GM18870 (cell line): ENCODE measurements at regions not wholly inside any gene's neighbourhood (a gene's known extent, or its start where the extent isn't known, plus 50 kb on each side); places are given as distances from the start of the nearest gene placed in this dataset.
"Not testable (repeated sequence)": the region's sequence is repeated elsewhere in the genome, so short reads cannot be mapped to it uniquely, and the experiment has no call there.

Experiments used
- ATAC-seq: cut with Tn5 transposase; IDR thresholded peaks from one replicate; pipeline ENCODE4 v1.9.1; 2021; ENCODE audit warnings: moderate library complexity; ENCODE audit not compliant: unreplicated experiment

DNA sequence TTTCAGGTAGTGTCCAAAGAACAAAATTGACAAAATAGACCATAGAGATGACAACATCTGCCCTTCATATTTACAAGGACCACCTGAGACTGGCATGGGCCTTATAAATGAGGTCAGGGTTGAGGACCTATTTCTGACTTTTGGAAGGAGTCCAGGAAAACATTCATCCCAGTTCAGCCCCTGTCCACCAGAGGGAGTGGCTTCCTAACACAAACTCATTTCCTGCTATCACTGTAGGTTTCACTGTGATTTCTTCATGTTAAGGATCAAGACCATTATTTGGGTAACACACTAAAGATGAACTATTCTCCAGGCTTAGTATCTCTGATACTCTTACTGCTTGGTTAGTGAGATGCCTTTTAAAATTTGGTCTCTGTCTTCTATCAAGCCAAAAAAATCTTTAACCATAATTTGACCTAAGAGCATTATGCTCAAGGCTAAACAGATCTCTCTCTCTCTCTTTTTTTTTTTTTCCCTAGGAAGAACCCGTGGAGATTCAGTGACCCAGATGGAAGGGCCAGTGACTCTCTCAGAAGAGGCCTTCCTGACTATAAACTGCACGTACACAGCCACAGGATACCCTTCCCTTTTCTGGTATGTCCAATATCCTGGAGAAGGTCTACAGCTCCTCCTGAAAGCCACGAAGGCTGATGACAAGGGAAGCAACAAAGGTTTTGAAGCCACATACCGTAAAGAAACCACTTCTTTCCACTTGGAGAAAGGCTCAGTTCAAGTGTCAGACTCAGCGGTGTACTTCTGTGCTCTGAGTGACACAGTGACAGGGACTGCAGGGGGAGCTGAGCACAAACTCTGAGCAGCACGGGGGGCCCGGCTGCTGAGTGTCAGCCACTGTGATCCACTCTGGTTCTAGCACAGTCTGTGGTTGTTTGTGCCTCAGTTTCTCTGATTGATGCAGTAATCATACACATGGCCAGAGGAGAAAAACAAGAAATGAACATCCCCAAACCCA is 267.6 kb upstream of the OR4E1 start:
- ATAC-seq, result no peak

DNA sequence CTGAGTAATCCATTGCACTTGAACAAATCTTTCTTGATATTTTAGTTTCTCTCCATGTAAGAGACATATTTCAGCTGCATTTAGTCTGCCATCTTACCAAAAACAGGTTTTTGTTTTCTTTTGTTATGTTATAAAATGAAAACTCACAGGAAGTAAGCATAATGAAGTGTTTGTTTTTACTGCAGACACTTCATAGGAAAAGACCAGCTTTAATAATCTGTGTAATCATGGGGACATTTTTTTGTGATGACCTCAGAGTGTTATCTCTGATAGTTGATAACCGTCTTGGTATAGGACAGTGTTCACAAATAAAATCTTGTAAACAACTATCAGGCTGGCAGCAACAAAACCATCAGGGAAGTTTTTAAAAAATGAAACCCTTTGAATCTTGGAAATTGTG is 266.2 kb upstream of the OR4E1 start:
- no peak for ATAC-seq

DNA sequence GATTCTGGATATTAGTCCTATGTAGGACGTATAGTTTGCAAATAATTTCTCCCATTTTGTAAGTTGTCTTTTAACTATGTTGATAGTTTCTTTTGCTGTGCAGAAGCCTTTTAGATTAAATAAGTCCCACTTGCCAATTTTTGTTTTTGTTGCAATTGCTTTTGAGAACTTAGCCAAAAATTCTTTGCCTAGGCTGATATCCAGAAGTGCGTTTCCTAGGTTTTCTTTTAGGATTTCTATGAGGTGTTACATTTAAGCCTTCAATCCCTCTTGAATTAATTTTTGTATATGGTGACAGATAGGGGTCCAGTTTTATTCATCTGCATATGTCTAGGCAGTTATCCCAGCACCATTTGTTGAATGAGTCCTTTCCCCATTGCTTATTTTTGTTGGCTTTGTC is 264.4 kb upstream of the OR4E1 start:
- ATAC-seq, result no peak

DNA sequence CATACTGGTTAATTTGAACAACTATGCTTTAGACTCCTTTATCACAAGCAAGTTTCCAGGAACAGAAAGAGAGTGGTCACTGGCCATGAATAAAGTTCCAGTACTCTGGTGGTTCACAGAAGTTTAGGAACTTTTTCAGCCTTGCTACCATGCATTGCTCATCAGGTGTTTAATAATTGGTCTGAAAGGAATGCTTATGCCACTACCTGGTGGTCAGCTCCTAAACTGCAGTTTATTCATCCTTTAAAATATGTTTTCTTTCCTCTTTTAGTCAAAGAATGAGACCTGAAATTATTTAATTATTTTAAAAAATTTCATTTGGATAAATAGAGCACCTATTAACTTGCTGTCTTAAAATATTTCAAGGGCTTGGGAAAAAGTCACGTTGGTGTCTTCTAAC is 260.1 kb upstream of the OR4E1 start:
- no peak for ATAC-seq

DNA sequence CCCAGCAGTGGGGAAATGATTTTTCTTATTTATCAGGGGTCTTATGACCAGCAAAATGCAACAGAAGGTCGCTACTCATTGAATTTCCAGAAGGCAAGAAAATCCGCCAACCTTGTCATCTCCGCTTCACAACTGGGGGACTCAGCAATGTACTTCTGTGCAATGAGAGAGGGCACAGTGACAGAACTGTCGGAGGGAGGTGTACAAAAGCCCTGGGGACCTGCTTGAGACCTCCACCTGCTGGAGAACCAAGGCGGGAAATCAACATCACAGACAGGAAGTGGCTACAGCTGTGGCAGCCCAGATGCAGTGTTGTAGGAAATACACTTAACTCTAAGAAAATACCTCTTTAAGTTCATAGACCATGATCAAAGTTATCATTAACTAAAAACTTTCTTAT is 250.9 kb upstream of the OR4E1 start:
- ATAC-seq, result peak; percentile 60

DNA sequence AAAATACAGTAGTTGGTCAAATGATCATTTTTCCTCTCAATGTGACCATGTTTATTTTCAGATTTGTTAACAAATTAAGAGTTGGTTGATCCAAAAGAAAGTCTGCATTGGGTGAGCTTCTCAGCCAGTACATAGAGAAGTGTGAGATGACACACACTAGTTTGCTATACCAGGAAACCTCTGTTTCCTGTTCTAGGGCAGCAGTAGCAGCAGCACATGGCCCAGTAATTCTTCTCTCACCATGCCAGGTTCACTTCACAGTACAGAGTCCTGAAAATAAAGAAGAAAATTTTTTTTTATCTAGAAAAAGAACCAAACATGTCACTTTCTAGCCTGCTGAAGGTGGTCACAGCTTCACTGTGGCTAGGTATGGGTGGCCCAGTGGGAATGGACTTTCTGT is 250.2 kb upstream of the OR4E1 start:
- no peak for ATAC-seq

DNA sequence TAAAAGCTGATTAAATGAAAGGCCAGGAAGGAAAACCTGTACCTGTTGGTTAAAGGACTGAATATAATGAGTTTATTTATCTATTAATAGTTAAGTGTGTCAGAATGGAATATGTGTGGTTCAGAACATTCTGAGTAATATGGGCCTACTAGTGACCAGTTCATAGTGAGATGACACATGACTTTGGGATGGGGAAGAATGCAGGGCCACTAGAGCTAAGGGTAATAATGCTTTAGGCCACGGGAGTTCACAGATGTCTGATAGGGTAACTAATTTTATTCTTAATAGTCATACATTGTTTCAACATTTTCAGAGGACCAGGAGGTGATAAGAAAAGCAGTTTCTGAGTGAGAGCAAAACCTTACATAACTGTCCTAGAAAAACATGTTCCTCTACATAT is 247.8 kb upstream of the OR4E1 start:
- no peak for ATAC-seq

DNA sequence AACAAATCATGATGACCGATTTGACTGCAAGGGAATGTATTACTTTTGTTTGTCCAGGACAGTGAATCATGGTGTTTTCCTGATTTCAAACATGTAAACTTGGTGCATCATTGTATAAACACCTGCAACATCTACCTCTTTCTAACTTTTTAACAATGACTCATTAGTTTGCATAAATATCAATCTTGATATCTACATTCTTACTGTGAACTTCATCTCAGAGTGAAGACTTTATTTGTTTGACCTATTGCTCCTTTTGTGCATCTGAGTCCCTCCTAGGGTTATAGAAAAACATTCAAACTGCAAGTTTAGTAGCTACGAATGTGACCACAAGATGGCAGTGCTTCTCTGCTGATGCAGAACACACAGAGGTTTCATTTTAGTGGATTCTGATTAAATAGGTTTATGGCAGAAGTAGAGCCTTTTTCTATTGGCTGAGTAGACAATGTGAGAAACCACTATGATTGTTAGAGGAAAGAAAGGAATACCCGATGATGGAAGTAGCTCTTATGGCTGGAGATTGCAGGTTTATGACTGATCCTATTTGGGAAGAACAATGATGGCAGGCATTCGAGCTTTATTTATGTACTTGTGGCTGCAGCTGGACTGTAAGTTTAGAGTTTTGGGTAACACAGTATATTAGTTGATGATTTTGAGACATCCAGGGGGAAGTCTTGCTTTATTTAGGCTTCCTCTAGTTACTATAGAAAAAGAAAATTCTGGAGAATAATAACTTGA is 244.2 kb upstream of the OR4E1 start:
- ATAC-seq, result peak; percentile 77

DNA sequence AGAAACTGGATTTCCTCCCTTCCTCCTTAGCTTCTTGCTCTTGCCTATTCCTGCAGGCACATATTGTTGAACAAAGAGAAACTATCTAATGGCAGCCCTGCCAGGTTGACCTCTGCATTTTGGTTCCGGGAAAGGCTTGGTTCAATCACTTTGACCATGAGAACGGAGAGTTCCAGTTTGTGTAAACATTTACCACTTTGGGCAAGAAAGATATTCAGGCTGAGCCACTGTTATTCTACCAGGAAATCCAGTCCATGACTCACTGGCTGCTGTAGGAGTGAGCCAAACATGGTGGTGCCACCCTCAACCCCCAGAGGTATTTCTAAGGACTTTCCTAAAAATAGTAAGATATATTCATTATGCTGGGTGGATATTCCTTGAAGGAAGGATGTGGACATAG is 242.2 kb upstream of the OR4E1 start:
- ATAC-seq, result no peak

DNA sequence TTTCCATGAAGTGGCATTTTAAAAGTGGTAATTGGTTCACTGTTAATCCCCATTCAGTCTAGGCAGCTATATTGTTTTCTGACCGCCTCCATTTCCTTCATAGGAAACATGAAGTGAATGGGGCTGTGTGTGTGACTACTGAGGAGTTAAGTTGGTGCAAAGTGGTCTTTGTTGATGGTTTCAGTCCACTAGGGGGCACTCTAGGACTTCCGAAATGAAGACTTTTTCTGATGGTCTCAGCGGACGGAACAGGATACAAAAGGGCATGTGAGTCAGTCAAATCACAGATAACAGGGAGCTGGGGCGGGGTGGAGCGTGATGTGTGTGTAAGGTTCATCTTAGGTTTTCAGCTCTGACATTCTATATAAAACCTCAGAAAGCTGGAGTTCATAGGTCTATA is 240.1 kb upstream of the OR4E1 start:
- no peak for ATAC-seq

DNA sequence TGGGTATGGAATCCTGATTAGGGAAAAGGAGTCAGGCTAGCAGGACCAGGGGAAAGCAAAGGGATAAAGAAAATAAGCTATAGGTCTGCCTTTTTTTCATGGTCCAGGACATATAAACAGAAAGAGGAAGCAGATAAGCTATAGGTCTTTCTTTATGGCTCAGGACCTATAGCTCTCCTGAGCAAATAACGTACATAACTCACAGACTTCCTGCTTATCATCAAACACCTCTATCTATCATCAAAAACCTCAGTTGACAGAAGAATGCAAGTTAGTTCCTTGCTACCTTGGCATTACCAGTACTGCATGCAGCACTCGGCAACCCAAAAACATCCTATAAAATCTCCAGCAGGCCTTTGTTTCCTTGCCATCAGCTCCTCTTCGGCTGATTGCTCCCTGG is 238.7 kb upstream of the OR4E1 start:
- ATAC-seq, result no peak

DNA sequence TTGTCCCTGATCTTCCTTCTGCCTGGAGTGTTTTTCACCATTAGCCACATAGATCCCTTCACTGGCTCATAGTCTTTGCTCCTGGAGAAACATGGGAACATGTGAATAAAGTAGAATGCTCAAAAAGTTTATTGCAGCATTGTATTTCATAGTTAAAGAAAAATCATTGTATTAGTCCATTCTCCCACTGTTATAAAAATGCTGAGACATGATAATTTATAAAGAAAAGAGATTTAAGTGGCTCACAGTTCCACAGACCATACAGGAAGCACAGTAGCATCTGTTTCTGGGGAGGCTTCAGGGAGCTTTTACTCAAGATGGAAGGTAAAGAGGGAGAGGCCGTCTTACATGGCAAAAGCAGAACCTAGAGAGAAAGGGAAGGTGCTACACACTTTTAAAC is 238.3 kb upstream of the OR4E1 start:
- no peak for ATAC-seq

DNA sequence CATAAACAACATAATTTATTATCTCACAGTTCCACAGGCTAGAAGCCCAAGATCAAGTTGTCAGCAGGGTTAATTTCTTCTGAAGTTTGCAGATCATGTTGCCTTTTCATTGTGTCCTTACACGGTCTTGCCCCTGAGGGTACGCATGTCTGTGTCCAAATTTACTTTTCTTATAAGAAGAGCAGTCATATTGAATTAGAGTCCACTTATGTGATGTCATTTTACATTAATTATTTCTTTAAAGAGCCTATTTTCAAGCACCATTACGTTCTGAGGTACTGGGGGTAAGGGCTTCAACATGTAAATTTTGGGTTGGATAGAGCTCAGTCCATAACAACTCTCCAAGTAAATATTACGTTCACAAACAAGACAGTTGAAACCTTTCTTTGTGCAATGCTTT is 236.6 kb upstream of the OR4E1 start:
- no peak for ATAC-seq

DNA sequence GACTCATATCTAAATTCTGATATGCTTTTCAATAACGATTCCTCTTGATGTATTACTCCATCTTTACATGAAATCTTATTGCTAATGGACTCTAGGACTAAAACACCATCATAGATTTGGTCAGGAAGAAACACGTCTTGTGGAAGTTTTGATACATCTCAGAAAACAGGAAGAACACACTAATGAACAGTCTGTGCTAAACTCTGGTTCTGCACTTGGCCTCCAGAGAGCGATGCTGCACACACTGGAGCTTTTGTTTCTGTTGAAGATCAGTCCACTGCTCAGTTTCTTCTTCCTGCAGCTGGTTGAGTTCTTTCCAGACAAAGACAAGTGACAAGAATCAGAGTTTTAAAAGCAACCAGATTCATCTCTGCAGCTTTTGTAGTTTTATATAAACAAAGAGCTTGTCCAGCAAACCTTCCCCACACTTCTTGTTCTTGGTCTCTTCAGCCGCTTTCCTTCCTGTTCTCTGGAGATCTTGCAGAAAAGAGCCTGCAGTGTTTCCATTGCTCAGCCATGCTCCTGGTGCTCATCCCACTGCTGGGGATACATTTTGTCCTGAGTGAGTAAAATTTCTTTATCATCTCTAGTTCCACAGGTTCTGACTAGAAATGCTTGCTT is 229.1 kb upstream of the OR4E1 start:
- ATAC-seq, result no peak

DNA sequence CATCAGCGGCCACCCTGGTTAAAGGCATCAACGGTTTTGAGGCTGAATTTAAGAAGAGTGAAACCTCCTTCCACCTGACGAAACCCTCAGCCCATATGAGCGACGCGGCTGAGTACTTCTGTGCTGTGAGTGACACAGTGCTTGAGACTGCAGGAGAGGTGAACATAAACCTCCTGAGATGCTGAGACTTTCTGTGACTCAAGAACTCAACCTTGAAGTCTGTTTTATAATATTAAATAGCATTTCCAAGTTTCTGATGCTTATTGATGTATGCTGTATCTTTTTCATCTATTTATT is 221.2 kb upstream of the OR4E1 start:
- not testable (repeated sequence) for ATAC-seq

DNA sequence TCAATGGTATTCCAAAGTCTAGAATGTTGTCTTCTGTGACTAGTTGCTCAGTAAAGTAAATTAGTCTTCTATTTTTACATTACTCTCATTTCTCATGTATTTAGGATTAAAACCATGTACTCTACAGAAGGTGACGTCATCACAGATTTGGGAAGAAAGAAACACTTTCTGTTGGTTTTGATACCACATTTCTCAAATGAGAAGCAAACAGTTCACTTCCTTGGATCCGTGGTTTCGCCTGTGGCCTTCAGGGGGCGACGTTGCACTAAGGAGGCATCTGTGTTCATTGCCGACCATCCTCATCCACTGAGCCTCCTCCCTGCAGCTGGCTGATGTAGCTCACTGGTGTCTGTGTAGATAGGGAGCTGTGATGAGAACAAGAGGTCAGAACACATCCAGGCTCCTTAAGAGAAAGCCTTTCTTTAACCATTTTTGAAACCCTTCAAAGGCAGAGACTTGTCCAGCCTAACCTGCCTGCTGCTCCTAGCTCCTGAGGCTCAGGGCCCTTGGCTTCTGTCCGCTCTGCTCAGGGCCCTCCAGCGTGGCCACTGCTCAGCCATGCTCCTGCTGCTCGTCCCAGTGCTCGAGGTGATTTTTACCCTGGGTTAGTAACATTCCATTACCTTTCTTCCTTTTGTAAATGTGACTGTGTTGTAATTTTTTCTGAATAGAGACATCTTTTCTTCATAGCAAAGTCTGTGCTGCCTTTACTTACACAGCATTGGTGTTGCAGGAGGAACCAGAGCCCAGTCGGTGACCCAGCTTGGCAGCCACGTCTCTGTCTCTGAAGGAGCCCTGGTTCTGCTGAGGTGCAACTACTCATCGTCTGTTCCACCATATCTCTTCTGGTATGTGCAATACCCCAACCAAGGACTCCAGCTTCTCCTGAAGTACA is 220.6 kb upstream of the OR4E1 start:
- no peak for ATAC-seq

DNA sequence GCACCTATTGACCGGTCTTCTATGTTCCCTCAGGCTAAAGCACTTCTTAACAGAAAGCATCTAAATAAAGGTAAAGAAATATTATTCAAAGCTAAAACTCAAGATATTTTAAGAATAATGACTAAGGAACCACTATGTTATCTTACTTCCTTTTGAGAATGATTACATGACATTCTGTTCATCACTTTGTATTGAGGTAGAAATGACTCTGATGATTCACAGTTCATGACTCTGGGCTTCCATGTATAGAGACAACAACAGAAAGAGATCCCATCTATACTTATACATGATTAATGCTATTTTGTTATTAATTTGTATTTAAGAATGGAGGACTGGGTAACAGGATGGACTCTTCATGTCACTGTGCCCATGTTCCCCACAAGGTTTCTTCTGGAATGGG is 218.3 kb upstream of the OR4E1 start:
- ATAC-seq, result no peak

DNA sequence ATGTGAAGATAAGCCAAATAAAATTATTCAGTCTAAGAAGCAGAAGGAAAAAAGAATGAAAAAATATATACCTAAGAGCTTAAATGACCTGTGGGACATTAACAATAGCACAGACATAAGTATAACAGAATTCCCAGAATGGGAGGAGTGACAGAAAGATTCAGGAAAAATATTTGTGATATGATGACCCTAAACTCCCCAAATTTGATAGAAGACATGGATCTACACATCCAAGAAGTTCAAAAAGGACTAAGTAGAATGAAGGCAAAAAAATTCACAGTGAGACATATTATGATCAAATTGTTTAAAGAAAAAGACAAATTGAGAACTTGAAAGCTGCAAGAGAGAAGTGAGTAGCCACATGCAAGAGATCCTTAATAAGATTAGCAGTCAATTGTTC is 211.4 kb upstream of the OR4E1 start:
- no peak for ATAC-seq

DNA sequence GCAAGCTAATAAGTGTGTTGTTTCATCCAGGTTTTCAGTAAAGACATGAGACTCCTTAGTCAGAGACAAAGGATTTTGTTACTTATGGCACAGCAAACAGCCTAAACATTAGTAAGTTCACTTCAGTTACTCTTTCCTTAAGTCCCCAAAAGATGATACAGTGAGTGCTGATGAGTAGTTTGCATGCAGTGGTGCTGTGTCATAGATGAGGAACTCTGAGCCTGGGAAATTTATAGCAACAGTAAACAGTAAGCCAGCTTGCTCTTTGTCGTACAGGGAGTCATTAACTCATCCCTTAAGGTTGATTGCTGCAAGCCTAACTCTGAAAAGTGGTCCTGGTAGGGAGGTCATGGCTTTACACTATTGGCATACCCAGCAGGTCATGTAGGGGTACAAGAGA is 208.6 kb upstream of the OR4E1 start:
- no peak for ATAC-seq

DNA sequence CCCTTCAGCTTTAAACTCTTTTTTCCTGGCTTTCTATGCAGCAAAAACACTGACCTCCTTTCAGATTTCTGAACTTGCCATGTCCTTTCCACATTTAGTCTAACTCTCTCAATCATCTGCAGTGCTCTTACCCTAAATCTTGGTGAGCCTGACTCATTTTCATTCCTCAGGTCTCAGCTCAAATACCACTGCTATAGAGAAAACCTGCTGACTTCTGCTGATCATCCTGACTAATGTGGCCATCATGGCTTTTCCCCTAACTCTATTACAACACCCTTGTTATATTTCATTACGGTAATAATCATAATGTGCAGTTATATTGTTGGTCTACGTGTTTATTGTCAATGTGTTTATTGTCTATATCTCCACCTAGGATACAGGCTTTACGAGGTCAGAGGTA is 207.3 kb upstream of the OR4E1 start:
- ATAC-seq, result no peak

DNA sequence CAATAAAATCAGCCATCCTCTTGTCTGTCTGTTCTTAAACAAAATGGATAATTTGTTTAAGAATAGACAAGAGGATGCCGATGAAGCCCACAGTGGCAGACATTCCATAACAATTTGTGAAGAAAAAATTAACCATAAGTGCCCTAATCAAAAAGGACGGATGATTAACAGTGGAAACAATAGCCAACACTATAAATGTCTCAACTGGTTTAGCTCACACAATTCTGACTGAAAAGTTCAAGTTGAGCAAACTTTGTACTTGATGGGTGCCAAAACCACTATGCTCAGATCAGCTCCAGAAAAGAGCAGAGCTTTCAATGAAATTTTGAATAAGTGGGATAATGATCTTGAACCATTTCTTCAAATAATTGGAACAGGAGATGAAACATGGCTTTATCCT is 202.2 kb upstream of the OR4E1 start:
- ATAC-seq, result no peak
